Muscle of leg (tissue), 3 donors: ENCODE measurements at regions not wholly inside any gene's neighbourhood (a gene's known extent, or its start where the extent isn't known, plus 50 kb on each side); places are given as distances from the start of the nearest gene placed in this dataset.

Source experiments
- DNase-seq: peaks from one replicate; pipeline ENCODE4 v3.0.0; 2013
- H3K27ac ChIP-seq: one replicate; pipeline ENCODE4 v1.5.1; 2013; ENCODE audit warnings: mild to moderate bottlenecking, low read length, control low read depth
- H3K27me3 ChIP-seq: one replicate; pipeline ENCODE4 v1.6.1; 2013; ENCODE audit warnings: low read length; ENCODE audit not compliant: control insufficient read depth, insufficient read depth
- H3K36me3 ChIP-seq: one replicate; pipeline ENCODE4 v1.6.1; 2013; ENCODE audit warnings: low read length; ENCODE audit not compliant: control insufficient read depth, insufficient read depth
- H3K4me1 ChIP-seq: one replicate; pipeline ENCODE4 v1.6.1; 2013; ENCODE audit warnings: low read length; ENCODE audit not compliant: control insufficient read depth, insufficient read depth
- H3K4me3 ChIP-seq: one replicate; pipeline ENCODE4 v1.5.1; 2013; ENCODE audit warnings: low read length, control low read depth
- H3K9me3 ChIP-seq: replicated peaks from 2 replicates; pipeline ENCODE4 v1.6.1; 2013; ENCODE audit warnings: low read depth, low read length; ENCODE audit not compliant: control insufficient read depth
- WGBS: methylation state at CpG from one replicate; pipeline ENCODE4 v1.1.5; 2013; ENCODE audit warnings: missing lambda C conversion rate; ENCODE audit not compliant: insufficient coverage; 5-methylcytosine and 5-hydroxymethylcytosine counted together

GRCh38 chr1:229056046-229056445 is 214.9 kb upstream of the RAB4A start:
- H3K27me3 ChIP-seq, result peaks cover 8% of the 10 kb centered on the region
- no CpG with 5 or more reads among the region's 1 CpG for WGBS
- peaks cover 4% of the 10 kb centered on the region for H3K9me3 ChIP-seq
- H3K4me3 ChIP-seq, result no peak overlapping the region
- H3K36me3 ChIP-seq, result no peaks in the 10 kb centered on the region
- H3K27ac ChIP-seq, result no peak overlapping the region
- peaks cover 16% of the 10 kb centered on the region for H3K4me1 ChIP-seq
- DNase-seq, result no peak

- DNase-seq, result no peak
- WGBS, result 69% methylated on average over 8 of the region's 11 CpGs
- Histone ChIP-seq H3K4me1 (peaks cover 26% of the 10 kb centered on the region), H3K27me3 (peaks cover 11% of the 10 kb centered on the region), H3K36me3 (no peaks in the 10 kb centered on the region), H3K27ac (peak overlapping the region; percentile 47), H3K4me3 (no peak overlapping the region), H3K9me3 (no peaks in the 10 kb centered on the region)
Observed at GRCh38 chr1:229058111-229058561, 212.8 kb upstream of the RAB4A start.

DNA sequence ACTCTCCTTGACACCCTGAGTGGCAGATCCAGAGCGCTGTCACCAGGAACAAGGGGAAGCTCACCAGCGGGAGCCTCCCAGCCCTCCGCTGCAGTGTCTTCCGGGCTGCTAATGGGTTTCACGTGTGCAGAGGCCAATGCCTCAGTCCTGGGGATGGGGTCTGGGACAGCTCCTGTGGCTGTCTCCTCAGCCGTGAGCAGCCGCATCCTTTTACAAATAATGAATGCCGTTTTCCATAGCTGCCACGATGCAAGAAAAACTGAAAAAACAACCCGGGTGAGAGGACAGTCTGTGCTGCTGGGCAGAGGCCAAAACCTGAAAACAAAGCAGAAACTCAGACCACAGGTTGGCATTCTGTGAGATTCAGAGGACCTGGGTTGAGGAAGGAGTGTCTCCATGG is 212.2 kb upstream of the RAB4A start:
- Histone ChIP-seq H3K27ac (peak overlapping the region; percentile 8), H3K4me1 (peaks cover 26% of the 10 kb centered on the region), H3K36me3 (no peaks in the 10 kb centered on the region), H3K9me3 (no peaks in the 10 kb centered on the region), H3K27me3 (peaks cover 11% of the 10 kb centered on the region), H3K4me3 (no peak overlapping the region)
- 6% methylated on average over 6 of the region's 10 CpGs for WGBS
- DNase-seq, result peak; percentile 68

DNA sequence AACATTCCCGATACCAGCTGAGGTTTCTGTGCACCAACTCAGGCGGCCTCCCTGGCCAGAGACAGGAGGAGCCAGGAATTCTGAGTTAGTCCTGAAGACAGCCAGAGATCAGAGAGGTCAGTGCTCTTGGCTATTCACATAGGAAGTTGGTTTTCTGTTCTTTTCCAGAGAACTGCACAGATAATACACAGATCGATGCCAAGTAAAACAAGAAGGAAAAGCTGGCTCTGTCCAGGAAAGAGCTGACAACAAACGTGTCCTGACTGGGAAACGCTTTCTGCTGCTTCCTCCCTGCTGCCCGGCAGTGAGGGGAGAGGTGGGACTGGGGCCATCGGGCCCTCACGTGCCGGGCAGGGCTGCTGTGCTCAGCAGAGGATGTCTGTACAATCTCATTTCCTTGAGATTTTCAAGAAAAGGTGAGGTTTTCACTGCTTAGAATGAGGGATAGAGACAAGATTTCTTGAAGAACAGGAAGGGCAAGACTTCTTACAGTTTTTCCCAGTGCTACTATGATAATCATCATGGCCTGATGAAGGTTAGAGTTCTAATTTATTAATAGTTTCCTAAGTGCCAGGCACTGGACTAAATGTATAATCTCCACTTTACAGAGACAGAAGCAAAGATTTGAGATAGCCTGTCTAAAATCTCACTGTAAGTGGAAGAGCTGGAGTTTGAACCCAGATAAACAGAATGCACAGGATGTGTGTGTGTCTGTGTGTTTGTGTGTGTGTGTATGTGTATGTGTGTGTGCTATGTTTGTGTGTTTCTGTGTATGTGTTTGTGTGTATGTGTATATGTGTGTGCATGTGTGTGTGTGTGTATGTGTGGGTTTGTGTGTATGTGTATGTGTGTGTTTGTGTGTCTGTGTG is 211.0 kb upstream of the RAB4A start:
- 0% methylated on average over 3 of the region's 9 CpGs for WGBS
- DNase-seq, result peak; percentile 79
- peak overlapping the region; percentile 60 for H3K27ac ChIP-seq
- H3K36me3 ChIP-seq, result no peaks in the 10 kb centered on the region
- no peaks in the 10 kb centered on the region for H3K9me3 ChIP-seq
- H3K4me3 ChIP-seq, result no peak overlapping the region
- peaks cover 11% of the 10 kb centered on the region for H3K27me3 ChIP-seq
- peaks cover 26% of the 10 kb centered on the region for H3K4me1 ChIP-seq

DNA sequence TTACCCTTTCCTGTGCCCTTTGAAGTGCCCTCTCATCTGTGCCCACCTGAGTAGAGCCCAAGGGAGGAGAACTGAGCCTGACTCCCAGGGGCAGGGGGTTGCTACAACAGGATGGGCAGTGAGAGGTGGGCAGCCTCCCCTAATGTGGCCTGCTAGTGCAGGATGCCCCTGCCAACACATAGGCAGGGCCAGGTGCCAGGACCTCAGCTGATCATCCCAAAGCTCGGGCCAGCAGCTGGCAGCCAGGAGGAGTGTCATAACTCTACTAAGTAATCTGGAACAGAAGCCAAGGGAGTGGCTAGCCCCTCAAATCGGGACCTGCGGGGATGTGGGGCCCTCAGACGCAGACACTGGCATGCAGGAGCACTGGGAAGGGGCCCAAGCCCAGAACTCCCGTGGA is 208.8 kb upstream of the RAB4A start:
- H3K9me3 ChIP-seq, result no peaks in the 10 kb centered on the region
- DNase-seq, result peak; percentile 36
- no peak overlapping the region for H3K27ac ChIP-seq
- H3K4me3 ChIP-seq, result no peak overlapping the region
- no peaks in the 10 kb centered on the region for H3K36me3 ChIP-seq
- 80% methylated on average over 3 of the region's 5 CpGs for WGBS
- peaks cover 11% of the 10 kb centered on the region for H3K27me3 ChIP-seq
- peaks cover 26% of the 10 kb centered on the region for H3K4me1 ChIP-seq

- Histone ChIP-seq H3K4me1 (peaks cover 30% of the 10 kb centered on the region), H3K9me3 (no peaks in the 10 kb centered on the region), H3K27ac (no peak overlapping the region), H3K27me3 (peaks cover 11% of the 10 kb centered on the region), H3K4me3 (no peak overlapping the region), H3K36me3 (no peaks in the 10 kb centered on the region)
- no peak for DNase-seq
- 85% methylated on average over 3 of the region's 5 CpGs for WGBS
Observed at GRCh38 chr1:229063154-229063773, 207.6 kb upstream of the RAB4A start.

- Histone ChIP-seq H3K9me3 (no peaks in the 10 kb centered on the region), H3K27ac (no peak overlapping the region), H3K4me3 (no peak overlapping the region), H3K4me1 (peaks cover 23% of the 10 kb centered on the region), H3K36me3 (no peaks in the 10 kb centered on the region), H3K27me3 (peaks cover 8% of the 10 kb centered on the region)
- DNase-seq, result no peak
- WGBS, result 52% methylated on average over 7 of the region's 12 CpGs
Observed at GRCh38 chr1:229064320-229065168, 206.4 kb upstream of the RAB4A start.

DNA sequence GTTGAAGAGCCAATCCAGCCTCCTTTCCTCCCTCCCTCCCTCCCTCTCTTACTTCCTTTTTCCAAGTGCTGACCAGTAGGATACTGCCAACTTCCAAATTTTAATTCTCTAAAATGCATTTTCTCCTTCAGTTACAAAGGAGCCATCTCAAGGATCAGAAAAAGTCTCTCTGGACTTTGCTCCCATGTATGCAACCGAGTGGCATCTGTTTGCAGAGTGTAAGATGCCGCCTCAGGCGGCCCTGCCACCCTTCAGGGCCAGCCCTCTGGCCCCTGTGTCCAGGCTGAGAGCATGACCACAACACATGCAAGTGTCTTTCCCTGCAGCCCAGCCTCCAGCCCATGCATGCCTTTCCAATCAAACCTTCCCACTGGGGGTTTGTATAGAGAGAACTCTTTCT is 205.3 kb upstream of the RAB4A start:
- WGBS, result 91% methylated on average over 3 of the region's 3 CpGs
- Histone ChIP-seq H3K27ac (no peak overlapping the region), H3K36me3 (no peaks in the 10 kb centered on the region), H3K4me3 (no peak overlapping the region), H3K27me3 (peaks cover 8% of the 10 kb centered on the region), H3K4me1 (peaks cover 31% of the 10 kb centered on the region), H3K9me3 (no peaks in the 10 kb centered on the region)
- DNase-seq, result no peak

GRCh38 chr1:229066591-229066990 is 204.3 kb upstream of the RAB4A start:
- Histone ChIP-seq H3K9me3 (no peaks in the 10 kb centered on the region), H3K27ac (no peak overlapping the region)

DNA sequence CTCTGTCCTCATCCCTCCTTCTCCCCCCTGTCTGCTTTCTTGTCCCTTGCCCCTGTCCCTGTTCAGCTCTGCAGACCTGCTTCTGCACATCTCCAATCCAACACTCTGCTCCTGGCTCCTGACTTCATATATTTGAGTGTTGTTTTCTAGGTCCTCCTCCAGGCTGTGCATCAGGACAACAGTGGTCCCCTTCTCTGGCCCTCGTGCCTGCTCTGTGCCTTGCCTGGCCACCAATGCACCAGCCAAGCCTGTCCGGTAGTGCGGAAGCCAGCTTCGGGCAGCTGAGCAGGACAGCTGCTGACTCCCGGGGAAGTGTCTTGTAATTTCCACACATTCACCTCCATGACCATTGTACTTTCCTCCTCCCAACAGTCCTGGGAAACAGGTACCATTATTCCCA is 203.4 kb upstream of the RAB4A start:
- 83% methylated on average over 5 of the region's 5 CpGs for WGBS
- H3K27me3 ChIP-seq, result peaks cover 8% of the 10 kb centered on the region
- no peak for DNase-seq
- no peaks in the 10 kb centered on the region for H3K9me3 ChIP-seq
- no peak overlapping the region for H3K27ac ChIP-seq
- H3K4me1 ChIP-seq, result peaks cover 32% of the 10 kb centered on the region
- H3K4me3 ChIP-seq, result no peak overlapping the region
- H3K36me3 ChIP-seq, result no peaks in the 10 kb centered on the region

More at GRCh38 chr1:229066591-229066990, 204.3 kb upstream of the RAB4A start:
- DNase-seq, result no peak
- no CpG with 5 or more reads among the region's 3 CpGs for WGBS
- H3K4me1 ChIP-seq, result peaks cover 38% of the 10 kb centered on the region
- H3K4me3 ChIP-seq, result no peak overlapping the region
- no peaks in the 10 kb centered on the region for H3K36me3 ChIP-seq
- H3K27me3 ChIP-seq, result peaks cover 8% of the 10 kb centered on the region
